ENCODE measurements at regions not wholly inside any gene's neighbourhood (a gene's known extent, or its start where the extent isn't known, plus 50 kb on each side); places are given as distances from the start of the nearest gene placed in this dataset.

GRCh38 chr14:80095623-80096022 is 115.7 kb downstream of the DIO2 start:
- TF ChIP-seq CTCF (IDR thresholded peaks at IDR 0.05; ENCODE audit: borderline replicate concordance, extremely low read depth, insufficient read depth) = no peak
- Histone ChIP-seq H3K9ac (ENCODE audit: low read length in 3 of 3) (no peak overlapping the region), H3K4me3 (ENCODE audit: low read length in 3 of 3) (no peak overlapping the region), H3K36me3 (ENCODE audit: control insufficient read depth in 2 of 3, insufficient read depth in 3 of 3, low read length in 3 of 3) (no peaks in the 10 kb centered on the region), H3K9me3 (ENCODE audit: control insufficient read depth in 2 of 3, insufficient read depth in 1 of 3, low read length in 3 of 3) (no peaks in the 10 kb centered on the region), H3K27ac (ENCODE audit: low read depth in 2 of 2, low read length in 2 of 2) (no peak overlapping the region), H3K4me1 (ENCODE audit: control insufficient read depth in 2 of 3, insufficient read depth in 2 of 3, low read depth in 1 of 3, low read length in 3 of 3) (no peaks in the 10 kb centered on the region), H3K27me3 (ENCODE audit: control insufficient read depth, insufficient read depth, low read length) (no peaks in the 10 kb centered on the region)
- FAIRE-seq = no peak
- no peak for DNase-seq
- intact Hi-C loops (cut with DNase I) = no loop called here

GRCh38 chr14:80087411-80087810 is 123.9 kb downstream of the DIO2 start:
- H3K4me3 ChIP-seq (ENCODE audit: low read length in 3 of 3) = no peak overlapping the region
- no peak overlapping the region for H3K9ac ChIP-seq (ENCODE audit: low read length in 3 of 3)
- DNase-seq = no peak
- no peaks in the 10 kb centered on the region for H3K27me3 ChIP-seq (ENCODE audit: control insufficient read depth, insufficient read depth, low read length)
- intact Hi-C loops (cut with DNase I) = no loop called here
- no peaks in the 10 kb centered on the region for H3K36me3 ChIP-seq (ENCODE audit: control insufficient read depth in 2 of 3, insufficient read depth in 3 of 3, low read length in 3 of 3)
- no peak overlapping the region for H3K27ac ChIP-seq (ENCODE audit: low read depth in 2 of 2, low read length in 2 of 2)
- TF ChIP-seq CTCF (IDR thresholded peaks at IDR 0.05; ENCODE audit: borderline replicate concordance, extremely low read depth, insufficient read depth) = no peak
- no peaks in the 10 kb centered on the region for H3K4me1 ChIP-seq (ENCODE audit: control insufficient read depth in 2 of 3, insufficient read depth in 2 of 3, low read depth in 1 of 3, low read length in 3 of 3)
- no peaks in the 10 kb centered on the region for H3K9me3 ChIP-seq (ENCODE audit: control insufficient read depth in 2 of 3, insufficient read depth in 1 of 3, low read length in 3 of 3)
- no peak for FAIRE-seq

GRCh38 chr14:80084196-80084595 is 127.1 kb downstream of the DIO2 start:
- no peaks in the 10 kb centered on the region for H3K27me3 ChIP-seq (ENCODE audit: control insufficient read depth, insufficient read depth, low read length)
- H3K9ac ChIP-seq (ENCODE audit: low read length in 3 of 3) = no peak overlapping the region
- no peak overlapping the region for H3K27ac ChIP-seq (ENCODE audit: low read depth in 2 of 2, low read length in 2 of 2)
- FAIRE-seq (no peak), DNase-seq (no peak)
- H3K9me3 ChIP-seq (ENCODE audit: control insufficient read depth in 2 of 3, insufficient read depth in 1 of 3, low read length in 3 of 3) = no peaks in the 10 kb centered on the region
- no peaks in the 10 kb centered on the region for H3K36me3 ChIP-seq (ENCODE audit: control insufficient read depth in 2 of 3, insufficient read depth in 3 of 3, low read length in 3 of 3)
- intact Hi-C loops (cut with DNase I) = no loop called here
- H3K4me1 ChIP-seq (ENCODE audit: control insufficient read depth in 2 of 3, insufficient read depth in 2 of 3, low read depth in 1 of 3, low read length in 3 of 3) = no peaks in the 10 kb centered on the region
- no peak for TF ChIP-seq CTCF (IDR thresholded peaks at IDR 0.05; ENCODE audit: borderline replicate concordance, extremely low read depth, insufficient read depth)
- H3K4me3 ChIP-seq (ENCODE audit: low read length in 3 of 3) = no peak overlapping the region

- Histone ChIP-seq H3K9ac (ENCODE audit: low read length in 3 of 3) (no peak overlapping the region), H3K4me3 (ENCODE audit: low read length in 3 of 3) (no peak overlapping the region), H3K4me1 (ENCODE audit: control insufficient read depth in 2 of 3, insufficient read depth in 2 of 3, low read depth in 1 of 3, low read length in 3 of 3) (no peaks in the 10 kb centered on the region), H3K27ac (ENCODE audit: low read depth in 2 of 2, low read length in 2 of 2) (no peak overlapping the region), H3K9me3 (ENCODE audit: control insufficient read depth in 2 of 3, insufficient read depth in 1 of 3, low read length in 3 of 3) (no peaks in the 10 kb centered on the region), H3K27me3 (ENCODE audit: control insufficient read depth, insufficient read depth, low read length) (no peaks in the 10 kb centered on the region), H3K36me3 (ENCODE audit: control insufficient read depth in 2 of 3, insufficient read depth in 3 of 3, low read length in 3 of 3) (no peaks in the 10 kb centered on the region)
- FAIRE-seq (no peak), DNase-seq (no peak)
- intact Hi-C loops (cut with DNase I) = no loop called here
- TF ChIP-seq CTCF (IDR thresholded peaks at IDR 0.05; ENCODE audit: borderline replicate concordance, extremely low read depth, insufficient read depth) = no peak
Observed at GRCh38 chr14:80080601-80081000, 130.7 kb downstream of the DIO2 start.
